ENCODE measurements at regions not wholly inside any gene's neighbourhood (a gene's known extent, or its start where the extent isn't known, plus 50 kb on each side); places are given as distances from the start of the nearest gene placed in this dataset.

GRCh38 chr1:224565186-224565585 is 50.9 kb upstream of the CNIH3 start:
- DNase-seq (ENCODE audit: low spot score): no peak

GRCh38 chr1:224565611-224566406 is 50.3 kb upstream of the CNIH3 start:
- DNase-seq (ENCODE audit: low spot score): no peak

All from ureter (tissue), 1 donor.